Activated CD8-positive, alpha-beta memory T cell treated with anti-CD3 and anti-CD28 coated beads for 36 hours (primary cell): ENCODE measurements at regions not wholly inside any gene's neighbourhood (a gene's known extent, or its start where the extent isn't known, plus 50 kb on each side); places are given as distances from the start of the nearest gene placed in this dataset.
"Not testable (repeated sequence)": the region's sequence is repeated elsewhere in the genome, so short reads cannot be mapped to it uniquely, and the experiment has no call there.

Experiments
- CTCF ChIA-PET: fragments of 350-600 bp; sonication (Branson Sonifier 250); formaldehyde crosslinking; loops from one replicate; lab custom pipeline; 2021; ENCODE audit warnings: antibody characterized with exemption; lab: Charles Lee
- POLR2A ChIA-PET: fragments of 350-600 bp; sonication (Branson Sonifier 250); formaldehyde crosslinking; loops from one replicate; lab custom pipeline; 2021; ENCODE audit warnings: antibody characterized with exemption; lab: Charles Lee

DNA sequence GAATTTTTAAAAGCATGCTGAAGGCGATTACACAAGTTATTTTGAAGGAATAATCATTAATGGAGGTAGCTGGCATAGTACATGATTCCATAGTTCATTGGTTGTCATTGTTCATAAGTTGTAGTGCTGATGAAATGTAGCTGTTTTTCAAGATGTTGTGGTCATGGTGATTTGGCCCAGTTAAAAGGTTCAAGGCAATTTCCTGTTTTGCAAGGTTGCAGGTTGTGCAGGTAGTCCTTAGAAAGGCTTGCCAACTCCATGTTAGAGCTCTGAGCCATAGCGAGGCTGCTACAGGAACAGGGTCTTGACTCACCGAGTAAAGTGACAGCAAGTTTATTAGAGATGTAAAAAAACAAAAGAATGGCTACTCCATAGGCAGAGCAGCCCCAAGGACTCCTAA is 95.8 kb upstream of the CHORDC1 start:
- POLR2A ChIA-PET = no interaction called here
- CTCF ChIA-PET = no interaction called here

- ChIA-PET CTCF (no interaction called here), POLR2A (no interaction called here)
Measured at GRCh38 chr11:90310210-90310609, 87.4 kb upstream of the CHORDC1 start.

GRCh38 chr11:90309693-90310092 is 86.8 kb upstream of the CHORDC1 start:
- ChIA-PET POLR2A (no interaction called here), CTCF (no interaction called here)

GRCh38 chr11:90294526-90294925 is 71.7 kb upstream of the CHORDC1 start:
- ChIA-PET CTCF (no interaction called here), POLR2A (no interaction called here)

DNA sequence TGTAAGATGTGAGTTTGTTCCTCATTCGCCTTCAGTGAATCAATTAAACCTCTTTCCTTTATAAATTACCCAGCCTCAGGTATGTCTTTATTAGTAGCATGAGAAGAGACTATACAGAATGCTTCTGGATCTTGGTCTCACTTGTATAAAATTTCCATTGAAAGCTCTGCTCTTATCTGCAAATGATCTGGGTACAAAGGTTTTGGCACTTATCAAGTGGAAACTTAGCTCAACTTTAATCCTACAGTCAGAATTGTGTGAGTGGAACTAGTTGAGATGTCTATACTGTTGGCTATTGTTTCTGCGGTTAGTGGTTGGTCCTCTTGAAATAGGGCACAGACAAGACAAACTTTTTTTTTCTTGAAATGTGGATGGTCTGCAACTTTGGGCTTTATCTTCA is 71.2 kb upstream of the CHORDC1 start:
- ChIA-PET CTCF (no interaction called here), POLR2A (interaction anchor here (0.6 kb wide), 1 partner anchor 831 kb away, joined by 16 read pairs; no protein-coding TSS in a partner anchor)

DNA sequence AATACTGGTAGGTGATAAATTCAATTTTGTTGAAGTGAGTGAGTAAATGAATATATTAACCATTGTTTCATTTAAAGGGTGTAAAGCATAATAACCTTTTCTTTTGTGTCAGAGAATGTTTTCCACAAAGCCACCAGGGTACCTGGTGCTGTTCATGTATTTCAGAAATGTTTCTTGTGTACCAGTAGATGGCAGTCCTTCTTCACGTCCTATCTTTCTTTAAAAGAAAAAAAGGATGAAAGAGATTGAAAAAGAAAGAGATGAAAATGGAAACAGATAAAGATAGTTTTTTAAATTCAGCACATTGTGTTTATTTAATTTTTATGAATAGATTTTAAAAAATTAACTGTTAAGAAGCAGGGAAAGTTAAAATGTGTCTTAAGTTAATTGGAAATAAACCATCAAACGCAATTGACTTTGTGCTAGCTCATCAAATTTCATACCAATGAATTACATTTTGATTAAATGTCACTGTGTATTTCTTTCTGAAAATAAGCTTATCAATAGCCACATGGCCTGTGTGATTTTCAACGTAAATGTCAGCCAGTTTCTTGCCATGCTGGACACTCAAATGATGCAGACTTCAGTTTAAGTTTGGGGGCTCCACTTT is 65.5 kb upstream of the CHORDC1 start:
- CTCF ChIA-PET = no interaction called here

DNA sequence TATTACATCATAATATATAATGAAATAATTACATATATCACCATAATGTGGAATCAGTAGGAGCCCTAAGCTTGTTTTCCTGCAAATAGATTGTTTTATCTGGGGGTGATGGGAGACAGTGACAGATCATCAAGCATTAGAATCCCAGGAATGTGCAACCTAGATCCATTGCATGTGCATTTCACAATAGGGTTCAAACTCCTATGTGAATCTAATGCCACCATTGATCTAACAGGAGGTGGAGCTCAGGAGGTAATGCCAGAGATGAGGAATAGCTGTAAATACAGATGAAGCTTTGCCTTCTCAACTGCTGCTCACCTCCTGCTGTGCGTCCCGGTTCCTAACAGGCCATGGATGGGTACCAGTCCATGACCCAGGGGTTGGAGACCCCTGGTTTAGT is 63.8 kb upstream of the CHORDC1 start:
- POLR2A ChIA-PET = no interaction called here
- CTCF ChIA-PET = interaction anchor here (1.0 kb wide), 1 partner anchor 17 kb away, joined by 3 read pairs; no protein-coding TSS in a partner anchor

More for the DNA sequence above, 65.5 kb upstream of the CHORDC1 start:
- POLR2A ChIA-PET = no interaction called here

DNA sequence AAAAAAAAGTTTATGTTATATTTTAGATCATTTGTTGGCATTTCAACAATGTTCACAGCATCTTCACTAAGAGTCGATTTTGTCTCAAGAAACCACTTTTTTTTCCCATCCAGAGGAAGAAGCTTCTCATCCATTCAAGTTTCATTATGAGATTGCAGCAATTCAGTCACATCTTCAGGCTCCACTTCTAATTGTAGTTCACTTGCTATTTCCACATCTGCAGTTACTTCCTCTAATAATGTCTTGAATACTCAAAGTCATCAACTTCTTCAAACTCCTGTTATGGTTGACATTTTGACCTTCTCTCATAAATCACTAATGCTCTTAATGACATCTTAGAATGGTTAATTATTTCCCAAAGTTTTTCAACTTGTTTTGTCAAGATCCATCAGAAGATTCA is 61.3 kb upstream of the CHORDC1 start:
- ChIA-PET POLR2A (no interaction called here), CTCF (no interaction called here)

DNA sequence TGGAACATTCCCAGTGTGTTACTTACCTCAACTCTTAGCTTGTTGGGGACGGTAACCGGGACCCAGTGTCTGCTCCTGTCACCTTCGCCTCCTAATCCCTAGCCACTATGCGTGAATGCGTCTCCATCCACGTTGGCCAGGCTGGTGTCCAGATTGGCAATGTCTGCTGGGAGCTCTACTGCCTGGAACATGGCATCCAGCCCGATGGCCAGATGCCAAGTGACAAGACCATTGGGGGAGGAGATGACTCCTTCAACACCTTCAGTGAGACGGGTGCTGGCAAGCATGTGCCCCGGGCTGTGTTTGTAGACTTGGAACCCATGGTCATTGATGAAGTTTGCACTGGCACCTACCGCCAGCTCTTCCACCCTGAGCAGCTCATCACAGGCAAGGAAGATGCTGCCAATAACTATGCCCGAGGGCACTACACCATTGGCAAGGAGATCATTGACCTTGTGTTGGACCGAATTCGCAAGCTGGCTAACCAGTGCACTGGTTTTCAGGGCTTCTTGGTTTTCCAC is 59.8 kb upstream of the CHORDC1 start:
- POLR2A ChIA-PET, CTCF ChIA-PET: not testable (repeated sequence)

DNA sequence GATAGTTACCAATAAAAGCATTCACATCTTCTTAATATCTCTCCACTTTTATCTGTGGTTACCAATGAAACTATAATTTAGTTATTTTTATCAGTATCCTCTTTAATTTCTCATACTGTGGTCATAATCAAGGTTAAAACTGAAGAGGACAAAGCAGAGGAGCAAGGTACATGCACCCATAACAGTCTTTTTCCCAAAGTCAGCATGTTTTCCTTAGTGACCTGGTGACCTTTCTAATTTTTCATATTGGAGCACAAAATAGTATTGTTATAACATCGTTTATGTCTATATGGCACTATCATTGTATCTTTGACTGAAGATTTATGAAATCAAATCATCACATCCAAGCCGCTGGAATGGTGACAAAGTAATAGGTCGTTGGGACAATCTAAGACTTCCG is 51.5 kb upstream of the CHORDC1 start:
- POLR2A ChIA-PET = no interaction called here
- CTCF ChIA-PET = no interaction called here
